ENCODE measurements at regions not wholly inside any gene's neighbourhood (a gene's known extent, or its start where the extent isn't known, plus 50 kb on each side); places are given as distances from the start of the nearest gene placed in this dataset.
"Not testable (repeated sequence)": the region's sequence is repeated elsewhere in the genome, so short reads cannot be mapped to it uniquely, and the experiment has no call there.

GRCh38 chr5:17046320-17046719 is 110.2 kb upstream of the MYO10 start:
- no peaks in the 10 kb centered on the region for H3K36me3 ChIP-seq (ENCODE audit: control insufficient read depth, insufficient read depth, low read length)
- no peak overlapping the region for H3K4me3 ChIP-seq (ENCODE audit: low read depth, low read length)
- TF ChIP-seq CTCF (IDR thresholded peaks at IDR 0.05; ENCODE audit: insufficient read depth, low read length, poor library complexity, severe bottlenecking): no peak
- DNase-seq (ENCODE audit: low read depth): no peak
- no peaks in the 10 kb centered on the region for H3K27me3 ChIP-seq (ENCODE audit: control insufficient read depth, insufficient read depth, low read length)

GRCh38 chr5:17050236-17050635 is 114.1 kb upstream of the MYO10 start:
- no peaks in the 10 kb centered on the region for H3K36me3 ChIP-seq (ENCODE audit: control insufficient read depth, insufficient read depth, low read length)
- H3K4me3 ChIP-seq (ENCODE audit: low read depth, low read length): no peak overlapping the region
- DNase-seq (ENCODE audit: low read depth): no peak
- H3K27me3 ChIP-seq (ENCODE audit: control insufficient read depth, insufficient read depth, low read length): no peaks in the 10 kb centered on the region
- TF ChIP-seq CTCF (IDR thresholded peaks at IDR 0.05; ENCODE audit: insufficient read depth, low read length, poor library complexity, severe bottlenecking): no peak

- no peaks in the 10 kb centered on the region for H3K36me3 ChIP-seq (ENCODE audit: control insufficient read depth, insufficient read depth, low read length)
- H3K27me3 ChIP-seq (ENCODE audit: control insufficient read depth, insufficient read depth, low read length): no peaks in the 10 kb centered on the region
- no peak for DNase-seq (ENCODE audit: low read depth)
- no peak overlapping the region for H3K4me3 ChIP-seq (ENCODE audit: low read depth, low read length)
- TF ChIP-seq CTCF (IDR thresholded peaks at IDR 0.05; ENCODE audit: insufficient read depth, low read length, poor library complexity, severe bottlenecking): no peak
Measured at GRCh38 chr5:17054911-17055310, 118.8 kb upstream of the MYO10 start.

GRCh38 chr5:17056141-17056631 is 120.1 kb upstream of the MYO10 start:
- H3K36me3 ChIP-seq (ENCODE audit: control insufficient read depth, insufficient read depth, low read length): no peaks in the 10 kb centered on the region
- DNase-seq (ENCODE audit: low read depth): peak; percentile 12
- no peaks in the 10 kb centered on the region for H3K27me3 ChIP-seq (ENCODE audit: control insufficient read depth, insufficient read depth, low read length)
- TF ChIP-seq CTCF (IDR thresholded peaks at IDR 0.05; ENCODE audit: insufficient read depth, low read length, poor library complexity, severe bottlenecking): no peak
- H3K4me3 ChIP-seq (ENCODE audit: low read depth, low read length): no peak overlapping the region

GRCh38 chr5:17058438-17058837 is 122.3 kb upstream of the MYO10 start:
- DNase-seq (ENCODE audit: low read depth): no peak
- no peaks in the 10 kb centered on the region for H3K27me3 ChIP-seq (ENCODE audit: control insufficient read depth, insufficient read depth, low read length)
- no peak for TF ChIP-seq CTCF (IDR thresholded peaks at IDR 0.05; ENCODE audit: insufficient read depth, low read length, poor library complexity, severe bottlenecking)
- no peaks in the 10 kb centered on the region for H3K36me3 ChIP-seq (ENCODE audit: control insufficient read depth, insufficient read depth, low read length)
- no peak overlapping the region for H3K4me3 ChIP-seq (ENCODE audit: low read depth, low read length)

- no peak for DNase-seq (ENCODE audit: low read depth)
Measured at GRCh38 chr5:17061973-17062470, 125.9 kb upstream of the MYO10 start.

DNA sequence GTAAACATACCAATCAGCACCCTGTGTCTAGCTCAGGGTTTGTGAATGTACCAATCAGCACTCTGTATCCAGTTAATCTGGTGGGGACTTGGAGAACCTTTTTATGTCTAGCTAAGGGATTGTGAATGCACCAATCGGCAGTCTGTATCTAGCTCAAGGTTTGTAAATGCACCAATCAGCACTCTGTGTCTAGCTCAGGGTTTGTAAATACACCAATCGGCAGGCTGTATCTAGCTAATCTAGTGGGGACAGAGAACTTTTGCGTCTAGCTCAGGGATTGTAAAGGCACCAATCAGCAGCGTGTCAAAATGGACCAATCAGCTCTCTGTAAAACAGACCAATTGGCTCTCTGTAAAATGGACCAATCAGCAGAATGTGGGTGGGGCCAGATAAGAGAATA is 126.7 kb upstream of the MYO10 start:
- DNase-seq (ENCODE audit: low read depth); H3K36me3 ChIP-seq (ENCODE audit: control insufficient read depth, insufficient read depth, low read length); H3K4me3 ChIP-seq (ENCODE audit: low read depth, low read length); H3K27me3 ChIP-seq (ENCODE audit: control insufficient read depth, insufficient read depth, low read length): not testable (repeated sequence)

More at GRCh38 chr5:17061973-17062470, 125.9 kb upstream of the MYO10 start:
- no peaks in the 10 kb centered on the region for H3K27me3 ChIP-seq (ENCODE audit: control insufficient read depth, insufficient read depth, low read length)
- no peak for TF ChIP-seq CTCF (IDR thresholded peaks at IDR 0.05; ENCODE audit: insufficient read depth, low read length, poor library complexity, severe bottlenecking)
- no peaks in the 10 kb centered on the region for H3K36me3 ChIP-seq (ENCODE audit: control insufficient read depth, insufficient read depth, low read length)
- H3K4me3 ChIP-seq (ENCODE audit: low read depth, low read length): no peak overlapping the region

Measured in kidney epithelial cell (primary cell).